SKM-1 treated with dmso at 0.1 percent for 144 hours (cell line): ENCODE measurements at regions not wholly inside any gene's neighbourhood (a gene's known extent, or its start where the extent isn't known, plus 50 kb on each side); places are given as distances from the start of the nearest gene placed in this dataset.

Experiments
- DNase-seq: peaks from one replicate; lab custom pipeline; 2025; ENCODE audit not compliant: unreplicated experiment; lab: John Stamatoyannopoulos, UW

DNA sequence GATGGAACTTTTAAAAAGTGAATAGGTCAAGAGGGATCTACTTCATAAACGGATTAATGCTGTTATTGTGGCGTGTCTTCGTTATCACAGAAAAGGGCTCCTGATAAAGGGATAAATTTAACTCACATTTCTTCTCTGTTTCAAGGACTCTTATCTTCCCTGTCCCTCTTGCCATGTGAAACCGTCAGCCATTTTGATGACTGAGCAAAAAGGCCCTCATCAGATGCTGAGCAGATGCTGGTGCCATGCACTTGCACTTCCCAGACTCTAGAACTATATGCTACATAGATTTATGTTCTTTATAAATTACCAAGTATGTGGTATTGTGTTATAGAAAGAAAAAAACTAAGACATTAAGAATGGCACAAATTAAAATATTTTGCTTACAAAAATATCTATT is 1011.8 kb upstream of the GBE1 start:
- DNase-seq, result no peak

DNA sequence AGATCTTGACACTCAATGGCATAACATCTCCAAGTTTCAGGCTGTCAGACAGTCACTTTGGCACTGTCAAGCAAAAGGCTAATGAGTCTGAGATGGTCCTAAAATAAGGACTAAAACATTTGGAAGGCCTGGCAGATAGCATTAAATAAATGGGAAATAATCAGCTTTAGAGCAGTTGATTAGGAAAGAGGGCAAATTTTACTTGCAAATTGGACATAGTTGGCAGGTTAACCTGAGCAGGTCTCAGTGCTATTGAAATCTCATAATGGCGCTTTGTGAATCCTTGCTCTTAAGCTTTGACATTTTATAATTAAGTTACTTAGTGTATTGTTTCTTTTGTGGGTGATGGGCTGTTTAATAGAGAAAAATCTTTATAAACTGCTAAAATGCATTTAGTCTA is 1003.1 kb upstream of the GBE1 start:
- no peak for DNase-seq

DNA sequence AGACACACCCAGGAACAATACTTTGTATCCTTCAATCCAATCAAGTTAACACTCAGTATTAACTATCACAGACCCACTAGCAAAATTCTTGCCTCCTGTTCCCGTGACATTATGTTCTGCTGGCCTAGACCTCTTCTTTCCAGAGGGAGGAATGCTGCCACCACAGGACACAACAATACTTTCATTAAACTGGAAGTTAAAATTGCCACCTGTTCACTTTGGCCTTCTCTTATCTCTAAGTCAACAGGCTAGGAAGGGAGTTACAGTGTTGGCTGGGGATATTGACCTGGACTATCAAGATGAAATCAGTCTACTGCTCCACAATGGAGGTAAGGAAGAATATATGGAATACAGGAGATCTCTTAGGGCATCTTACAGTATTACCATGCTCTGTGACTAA is 1000.4 kb upstream of the GBE1 start:
- no peak for DNase-seq

DNA sequence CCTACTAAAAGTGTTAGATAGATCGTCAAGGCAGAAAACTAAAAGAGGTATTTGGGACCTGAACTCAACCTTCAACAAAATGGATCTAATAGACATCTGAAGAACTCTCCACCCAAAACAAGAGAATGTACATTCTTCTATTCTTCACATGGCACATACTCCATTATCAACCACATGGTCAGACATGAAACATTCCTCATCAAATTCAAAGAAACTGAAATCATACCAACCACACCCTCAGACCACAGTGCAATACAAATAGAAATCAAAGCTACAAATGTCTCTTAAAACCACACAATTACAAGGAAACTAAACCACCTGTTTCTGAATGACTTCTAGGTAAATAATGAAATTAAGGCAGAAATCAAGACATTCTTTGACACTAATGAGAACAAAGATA is 984.1 kb upstream of the GBE1 start:
- no peak for DNase-seq

DNA sequence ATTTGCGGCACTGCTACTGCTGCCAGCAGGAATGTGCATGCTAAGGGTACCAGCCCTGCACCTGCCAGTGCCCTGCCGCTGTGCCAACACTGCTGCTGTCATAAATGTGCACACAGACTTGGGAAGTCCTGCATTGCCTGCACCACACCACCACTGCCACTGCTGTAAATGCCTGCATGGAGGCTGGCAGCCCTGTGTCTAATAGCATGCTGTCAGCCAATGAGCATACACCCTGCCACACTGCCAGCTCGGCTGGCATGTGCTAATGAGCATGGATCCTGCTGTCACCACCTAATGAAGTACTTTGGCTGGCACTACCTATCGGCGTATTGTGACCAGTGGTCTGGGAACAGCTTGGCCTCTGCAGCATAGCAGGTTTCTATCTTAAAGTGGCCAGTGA is 981.8 kb upstream of the GBE1 start:
- DNase-seq, result no peak

DNA sequence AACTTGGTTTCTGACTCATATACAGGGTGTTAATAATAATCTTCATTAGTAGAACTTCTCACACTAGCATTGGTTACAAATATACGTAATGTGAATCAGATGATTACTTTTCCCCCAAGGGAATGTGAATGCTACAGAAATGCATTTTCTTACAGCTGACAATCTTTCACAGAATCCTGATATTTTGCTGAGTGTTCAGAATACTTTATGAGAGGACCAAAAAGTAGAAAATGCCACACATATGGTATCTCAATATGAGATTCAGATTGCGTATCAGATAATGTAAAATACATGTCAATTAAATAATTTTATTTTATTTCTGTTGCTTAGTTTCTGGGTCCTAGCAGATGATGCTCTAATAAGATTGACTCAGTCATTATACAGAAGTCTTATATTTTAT is 979.9 kb upstream of the GBE1 start:
- DNase-seq, result no peak

DNA sequence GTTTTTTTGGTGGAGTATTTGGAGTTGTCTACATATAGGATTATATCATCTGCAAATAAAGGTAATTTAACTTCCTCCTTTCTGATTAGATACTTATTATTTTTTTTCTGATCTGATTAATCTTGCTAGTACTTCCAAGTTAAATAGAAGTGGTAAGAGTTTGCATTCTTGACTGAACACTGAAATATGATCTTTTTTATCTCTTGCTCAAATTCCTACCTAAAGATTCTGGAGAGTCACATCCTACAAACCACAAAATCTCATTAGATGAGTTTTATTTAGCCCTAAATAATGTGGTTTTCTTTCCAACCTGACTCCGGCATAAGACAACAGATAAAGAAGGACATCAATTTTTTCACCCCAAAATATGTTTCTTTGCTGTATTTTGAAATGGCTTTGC is 977.9 kb upstream of the GBE1 start:
- DNase-seq, result no peak

DNA sequence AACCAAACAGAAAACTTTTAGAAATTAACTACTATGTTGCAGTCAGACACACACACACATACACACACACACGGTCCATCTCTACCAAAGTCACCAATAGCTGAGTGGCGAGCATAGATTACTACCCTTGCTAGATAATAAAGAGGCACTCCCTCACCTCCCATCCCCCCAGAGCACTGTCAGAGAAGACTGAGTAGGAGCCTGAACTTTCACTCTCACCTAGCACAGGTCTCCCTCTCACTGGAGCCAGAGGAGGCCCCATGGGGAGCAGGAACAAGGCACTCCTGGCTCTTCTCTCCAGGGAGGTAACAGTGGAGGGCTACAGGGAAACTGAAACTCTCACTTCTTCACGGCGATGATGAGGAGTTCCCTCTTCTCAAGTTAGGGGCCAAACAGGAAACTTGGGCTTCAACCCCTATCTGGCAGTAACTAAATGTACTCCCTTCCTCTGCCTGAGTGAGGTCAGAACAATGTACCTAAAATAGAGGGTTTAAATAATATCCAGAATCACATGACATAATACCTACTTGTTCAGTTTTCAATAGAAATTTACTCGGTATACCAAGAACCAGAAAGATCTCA is 975.3 kb upstream of the GBE1 start:
- DNase-seq, result peak; percentile 23

DNA sequence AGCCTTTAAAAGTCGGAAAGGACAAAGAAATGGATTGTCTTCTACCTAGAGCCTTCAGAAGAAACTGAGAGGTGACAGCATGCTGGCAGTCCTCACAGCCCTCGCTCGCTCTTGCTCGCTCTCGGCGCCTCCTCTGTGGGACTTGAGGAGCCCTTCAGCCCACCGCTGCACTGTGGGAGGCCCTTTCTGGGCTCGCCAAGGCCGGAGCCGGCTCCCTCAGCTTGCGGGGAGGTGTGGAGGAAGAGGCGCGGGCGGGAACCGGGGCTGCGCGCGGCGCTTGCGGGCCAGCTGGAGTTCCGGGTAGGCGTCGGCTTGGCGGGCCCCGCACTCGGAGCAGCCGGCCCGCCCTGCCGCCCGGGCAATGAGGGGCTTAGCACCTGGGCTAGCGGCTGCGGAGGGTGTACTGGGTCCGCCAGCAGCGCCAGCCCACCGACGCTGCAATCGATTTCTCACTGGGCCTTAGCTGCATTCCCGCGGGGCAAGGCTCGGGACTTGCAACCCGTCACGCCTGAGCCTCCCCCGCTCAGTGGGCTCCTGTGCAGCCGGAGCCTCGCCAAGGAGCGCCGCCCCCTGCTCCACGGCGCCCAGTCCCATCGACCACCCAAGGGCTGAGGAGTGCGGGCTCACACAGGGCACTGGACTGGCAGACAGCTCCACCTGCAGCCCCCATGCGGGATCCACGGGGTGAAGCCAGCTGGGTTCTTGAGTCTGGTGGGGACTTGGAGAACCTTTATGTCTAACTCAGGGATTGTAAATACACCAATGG is 953.8 kb upstream of the GBE1 start:
- DNase-seq, result no peak

DNA sequence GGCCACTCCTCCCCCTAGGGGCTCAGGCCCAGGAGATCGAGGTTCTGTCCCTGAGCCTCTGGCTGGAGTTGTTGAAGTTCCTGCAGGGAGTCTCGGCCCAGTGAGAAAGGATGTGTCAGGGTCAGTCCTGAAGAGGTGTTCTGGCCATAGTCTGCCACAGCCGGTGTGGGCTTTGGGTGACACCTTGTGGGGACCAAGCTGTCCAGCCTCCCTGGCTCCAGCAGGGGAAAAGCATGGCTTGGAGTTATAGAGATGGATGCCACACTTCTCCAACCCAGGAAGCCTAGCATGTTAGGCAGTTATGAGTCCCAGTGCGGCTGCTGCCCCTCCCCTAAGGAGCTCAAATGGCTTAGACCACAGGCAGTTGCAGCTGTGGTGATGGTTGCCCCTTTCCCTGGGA is 945.6 kb upstream of the GBE1 start:
- DNase-seq, result no peak

DNA sequence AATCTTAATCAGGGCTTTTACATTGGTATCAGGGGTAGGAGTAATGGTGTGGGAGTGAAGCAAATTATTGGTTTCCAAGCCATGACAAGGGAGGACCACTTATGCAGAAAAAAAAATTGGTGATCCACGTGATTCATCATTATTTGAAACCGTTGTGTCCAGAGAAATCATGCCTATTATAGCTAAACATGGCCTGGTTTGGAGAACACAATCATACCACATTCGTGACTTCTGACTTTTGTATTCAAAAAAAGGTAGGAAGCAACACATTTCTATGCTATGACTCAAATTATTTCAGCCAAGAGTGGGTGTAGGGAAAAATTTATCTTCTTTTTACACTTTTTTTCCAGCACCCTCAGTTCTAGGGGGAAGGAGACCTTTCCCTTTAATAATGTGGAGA is 924.3 kb upstream of the GBE1 start:
- no peak for DNase-seq

DNA sequence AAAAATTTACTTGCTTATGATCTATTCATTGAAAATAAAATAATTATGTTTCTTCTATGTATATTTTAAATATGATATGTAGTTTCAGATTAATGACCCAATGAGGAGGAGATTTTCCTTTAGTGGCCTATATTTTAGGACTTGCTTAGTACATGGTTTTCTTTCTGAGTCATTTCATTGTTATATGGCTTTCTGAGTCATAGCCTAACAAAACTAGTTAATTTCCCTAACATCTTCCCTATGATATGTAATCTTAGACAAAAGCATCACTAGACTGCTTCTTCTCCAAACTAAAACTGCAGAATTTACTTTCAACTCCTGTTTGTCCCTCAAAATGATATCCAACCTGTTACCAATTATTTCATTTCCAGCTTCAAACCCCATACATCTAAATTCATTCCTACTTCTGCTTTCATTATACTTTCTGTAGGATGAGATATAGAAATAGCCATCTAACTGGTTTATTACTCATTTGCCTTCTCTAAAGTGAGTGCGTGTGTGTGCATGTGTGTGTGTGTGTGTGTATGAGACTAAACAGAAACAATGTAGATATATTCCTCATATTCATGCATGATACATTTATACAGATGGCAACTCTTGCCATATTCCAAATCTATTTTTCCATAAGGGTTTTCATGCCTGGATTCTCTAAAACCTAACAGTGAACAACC is 915.0 kb upstream of the GBE1 start:
- DNase-seq, result no peak

DNA sequence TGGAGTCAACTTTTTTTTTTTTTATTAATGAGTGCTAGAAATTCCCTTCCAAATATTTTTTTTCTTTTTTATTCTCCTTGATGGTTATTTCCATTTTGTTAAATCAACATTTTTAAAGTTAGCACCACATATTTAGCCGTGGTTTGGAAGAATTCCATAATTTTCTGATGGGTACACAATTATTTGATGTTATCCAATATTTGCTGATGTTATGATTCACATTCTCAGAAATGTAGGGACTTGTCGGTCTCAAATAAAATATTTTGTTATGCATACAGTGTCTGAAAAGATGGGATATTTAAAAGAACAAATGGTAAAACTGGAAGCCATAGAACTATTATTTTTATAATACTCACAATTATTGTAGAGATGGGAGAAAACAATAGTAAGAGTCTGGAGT is 911.5 kb upstream of the GBE1 start:
- DNase-seq, result no peak

DNA sequence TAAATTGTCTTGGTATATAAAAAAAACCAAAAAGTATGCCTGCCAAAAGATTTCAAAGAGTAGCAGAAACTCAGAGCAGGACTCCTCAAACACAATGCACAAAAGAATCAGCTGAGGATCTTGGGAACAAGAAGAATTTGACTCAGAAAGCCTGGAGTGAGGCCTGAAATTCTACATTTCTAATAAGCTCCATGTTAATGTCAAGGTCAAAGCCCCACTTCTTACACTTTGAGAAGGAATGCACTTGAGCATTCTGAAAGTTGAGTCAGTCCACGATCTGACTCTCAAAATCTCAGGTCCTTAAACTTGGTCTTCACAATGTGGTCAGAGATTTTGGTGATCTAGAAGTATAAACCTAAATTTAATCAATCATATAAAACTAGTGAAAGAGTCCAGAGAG is 910.0 kb upstream of the GBE1 start:
- DNase-seq, result no peak

DNA sequence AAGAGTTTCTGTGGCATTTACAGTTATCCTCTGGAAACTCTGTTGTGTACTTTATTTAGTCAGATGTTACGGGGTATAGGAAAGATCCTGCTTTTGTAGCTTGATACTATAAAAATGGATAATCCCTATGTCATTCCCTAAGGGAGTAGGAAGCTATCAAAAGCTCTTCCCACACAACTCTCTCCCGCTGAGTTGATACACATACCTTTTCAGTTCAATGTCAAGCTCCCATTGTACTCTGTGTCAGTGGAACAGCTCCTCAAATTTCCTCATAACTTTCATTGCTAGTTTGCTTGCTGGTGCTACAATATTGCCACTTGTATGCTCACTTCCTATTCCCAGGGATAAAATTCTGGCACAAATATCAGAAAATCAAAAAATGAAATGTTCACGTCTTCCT is 893.3 kb upstream of the GBE1 start:
- no peak for DNase-seq

DNA sequence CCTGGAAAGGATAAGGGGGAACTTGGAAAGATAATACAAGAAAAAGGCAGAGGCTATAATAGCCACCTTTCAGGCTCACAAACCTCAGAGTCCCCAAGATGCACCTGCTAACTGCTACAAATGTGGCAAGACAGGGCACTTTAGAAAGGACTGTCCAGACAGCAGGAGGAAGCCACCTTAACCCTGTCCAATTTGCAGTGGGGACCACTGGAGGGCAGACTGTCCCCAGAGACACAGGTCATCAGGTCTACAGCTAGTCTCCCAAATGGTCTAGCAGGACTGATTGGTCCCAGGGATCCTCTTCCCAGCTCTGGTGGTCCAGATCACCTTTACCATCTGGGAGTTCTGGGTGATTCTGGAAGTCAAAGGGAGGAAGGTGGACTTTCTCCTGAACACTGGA is 882.5 kb upstream of the GBE1 start:
- no peak for DNase-seq

DNA sequence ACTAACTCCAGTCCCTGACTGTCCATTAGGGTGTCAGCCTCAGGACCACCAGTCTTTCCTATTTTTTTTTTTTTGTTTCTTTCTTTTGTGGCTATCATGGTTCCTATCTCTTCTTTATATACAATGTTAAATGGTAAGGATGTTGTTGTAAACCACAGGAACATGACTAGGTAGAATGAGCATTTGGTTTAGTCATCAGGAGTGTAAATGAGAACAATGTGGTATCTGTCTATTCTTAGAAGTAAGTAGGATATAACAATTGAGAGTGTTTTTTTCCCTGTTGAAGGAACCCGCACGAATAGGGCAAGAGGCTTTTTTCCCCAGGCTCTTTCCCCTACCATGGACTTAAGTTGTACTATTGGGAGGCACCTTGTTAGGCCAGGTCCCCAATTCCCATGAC is 880.3 kb upstream of the GBE1 start:
- DNase-seq, result no peak

DNA sequence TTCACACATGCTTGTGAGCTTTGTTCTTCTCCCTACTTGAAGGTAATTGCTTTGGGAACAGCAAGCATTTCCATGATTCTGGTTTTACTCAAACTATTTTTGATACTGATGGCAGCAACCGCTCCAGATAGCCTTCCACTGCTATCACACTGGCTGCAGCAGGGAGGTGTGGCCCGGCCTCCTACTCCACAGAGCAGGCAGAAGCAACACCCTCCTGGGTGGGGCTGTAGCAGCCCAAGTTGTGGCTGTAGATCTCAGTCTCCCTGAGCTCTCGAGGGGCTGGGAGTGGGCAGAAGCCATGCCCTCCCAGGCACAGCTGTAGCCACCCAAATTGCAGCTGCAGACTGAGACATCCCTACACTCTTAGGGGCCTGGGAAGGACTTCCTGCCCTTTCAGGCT is 878.8 kb upstream of the GBE1 start:
- DNase-seq, result no peak

DNA sequence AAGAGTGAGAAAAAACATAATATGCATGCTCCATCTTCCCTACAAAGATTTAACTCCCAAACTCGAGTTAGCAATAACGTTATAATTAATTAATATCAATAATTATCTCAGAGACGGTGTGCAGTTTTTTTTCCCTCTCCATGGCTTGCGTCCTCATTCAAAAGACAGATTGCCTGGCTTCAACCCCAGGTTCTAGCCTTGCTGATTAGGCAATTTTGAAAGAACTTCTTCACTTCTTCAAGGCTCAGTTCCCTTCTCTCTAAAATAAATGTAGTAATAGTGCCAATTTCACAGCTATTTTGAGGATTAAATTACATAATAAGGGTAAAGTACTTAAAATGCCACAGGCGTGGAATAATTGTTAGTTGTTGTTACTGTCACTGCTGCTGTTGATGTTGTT is 876.1 kb upstream of the GBE1 start:
- no peak for DNase-seq

DNA sequence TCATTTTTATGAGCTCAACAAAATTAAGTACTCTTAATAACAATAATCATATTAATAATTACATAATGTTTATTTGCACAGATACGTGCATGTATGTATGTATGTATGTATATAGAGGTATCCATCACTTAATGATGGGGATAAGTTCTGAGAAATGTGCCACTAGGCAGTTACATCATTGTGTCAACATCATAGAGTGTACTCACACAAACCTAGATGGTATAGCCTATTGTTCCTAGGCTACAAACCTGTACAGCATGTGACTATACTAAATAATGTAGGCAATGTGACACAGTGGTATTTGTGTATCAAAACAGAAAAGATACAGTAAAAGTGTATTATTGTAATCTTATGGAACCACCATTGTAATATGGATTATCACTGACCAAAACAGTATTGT is 874.7 kb upstream of the GBE1 start:
- no peak for DNase-seq

DNA sequence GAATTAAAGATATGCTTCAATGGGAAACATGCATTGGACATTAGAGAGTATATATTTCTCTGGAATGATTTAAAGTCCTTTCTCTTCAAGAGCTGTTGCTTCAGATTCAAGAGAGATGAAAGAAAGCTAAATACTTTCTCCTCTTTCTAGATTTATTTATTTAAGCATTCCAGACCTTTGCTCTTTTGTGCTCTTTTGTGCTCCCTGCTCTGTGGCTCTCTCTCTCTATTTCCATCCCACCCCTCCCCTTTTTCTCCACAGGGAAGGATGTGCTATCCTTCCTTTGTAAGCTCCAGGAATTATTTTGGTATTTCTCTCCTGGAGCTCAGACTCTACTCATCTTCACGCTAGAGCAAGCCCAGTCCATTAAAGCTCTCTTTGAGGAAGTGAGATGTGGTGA is 871.9 kb upstream of the GBE1 start:
- DNase-seq, result no peak

DNA sequence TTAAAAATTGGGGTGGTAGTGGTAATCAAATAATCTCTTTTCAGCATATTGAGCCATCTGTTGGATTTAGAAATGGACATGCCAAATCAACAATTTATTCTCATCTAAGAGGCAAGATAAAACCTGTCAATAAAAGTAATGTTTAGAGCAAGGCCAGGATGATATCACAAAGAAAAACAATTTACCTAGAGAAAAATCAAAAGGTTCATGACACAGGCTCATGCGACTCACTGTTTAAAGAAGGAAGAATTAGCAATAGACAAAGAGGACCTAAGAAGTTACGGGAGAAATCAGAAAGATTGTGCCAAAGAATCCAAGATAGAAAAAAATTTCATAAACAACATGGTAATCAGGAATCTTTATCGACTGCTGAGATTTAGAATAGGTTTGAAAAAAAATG is 868.5 kb upstream of the GBE1 start:
- no peak for DNase-seq
